ENCODE measurements at regions not wholly inside any gene's neighbourhood (a gene's known extent, or its start where the extent isn't known, plus 50 kb on each side); places are given as distances from the start of the nearest gene placed in this dataset.
"Not testable (repeated sequence)": the region's sequence is repeated elsewhere in the genome, so short reads cannot be mapped to it uniquely, and the experiment has no call there.

GRCh38 chr5:103718108-103718507, 155.5 kb upstream of the NUDT12 start:
- DNase-seq: no peak

DNA sequence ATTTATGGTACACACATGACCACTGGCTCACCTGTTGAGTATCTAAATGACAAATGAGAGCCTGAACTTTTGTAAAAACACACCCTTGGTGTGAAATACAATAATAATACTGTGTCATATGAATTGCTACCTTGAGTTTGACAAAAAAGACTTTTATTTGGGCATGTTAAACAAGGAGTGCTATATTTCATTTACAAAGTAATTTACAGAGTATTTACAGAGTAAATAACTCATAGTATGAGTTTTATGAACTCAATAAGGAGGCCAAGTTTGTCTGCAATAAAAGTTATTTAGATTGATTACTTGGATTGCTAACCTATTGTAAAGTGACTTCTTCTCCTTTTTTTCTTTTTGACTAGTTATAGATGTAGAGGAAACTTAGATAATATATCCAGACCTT, 146.0 kb upstream of the NUDT12 start:
- no peak for DNase-seq

DNA sequence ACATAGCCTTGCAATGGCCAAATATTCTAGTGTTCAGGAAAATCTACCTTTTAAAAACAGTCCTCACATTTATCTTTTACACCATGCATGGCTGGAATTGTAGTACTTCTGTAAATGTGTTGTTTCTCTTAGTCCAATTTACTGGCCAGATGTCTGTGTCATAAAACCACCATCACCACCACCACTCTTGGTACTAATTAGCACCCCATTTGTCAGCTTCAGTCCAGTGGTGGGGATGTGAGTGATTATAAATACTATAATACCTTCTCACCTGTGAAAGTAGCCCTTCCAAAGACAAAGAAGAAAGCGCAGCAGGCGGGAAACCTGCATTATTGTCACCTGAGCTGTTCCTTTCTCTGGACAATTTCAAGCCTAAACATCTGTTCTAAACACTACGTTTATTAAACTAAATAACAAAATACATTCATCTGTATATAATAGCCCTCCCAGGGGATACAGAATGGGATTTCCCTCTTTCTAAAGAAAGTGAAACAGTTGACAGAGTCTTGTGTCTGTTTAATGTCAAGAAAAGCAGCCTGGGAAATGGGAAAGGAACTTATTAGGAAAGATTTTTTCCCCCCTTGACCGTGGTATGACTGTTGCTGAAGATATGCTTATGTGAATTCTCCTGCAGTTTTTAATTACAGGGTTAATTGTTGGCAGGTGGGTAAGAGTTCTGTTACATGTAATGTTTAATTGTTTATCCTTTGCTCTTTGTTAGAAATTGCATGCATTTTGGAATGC, 144.5 kb upstream of the NUDT12 start:
- DNase-seq: peak; percentile 73

DNA sequence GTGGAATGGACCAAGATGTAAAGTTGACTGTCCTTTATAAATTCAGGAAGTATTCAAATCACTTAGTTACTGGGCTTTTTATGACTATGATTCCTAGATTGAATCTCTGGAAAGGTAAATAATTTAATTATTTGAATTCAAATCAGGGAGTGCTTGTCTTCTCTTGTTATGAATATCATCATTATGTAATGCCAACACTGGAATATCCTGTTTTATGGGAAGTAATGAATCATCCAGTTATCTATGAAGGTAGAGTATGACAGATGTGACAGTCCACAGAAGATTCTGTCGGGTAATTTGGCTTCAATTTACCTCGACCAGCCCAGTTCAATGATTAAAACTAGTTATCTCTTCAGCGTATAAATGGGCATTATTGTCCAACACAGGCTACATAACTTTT, 141.0 kb upstream of the NUDT12 start:
- no peak for DNase-seq

DNA sequence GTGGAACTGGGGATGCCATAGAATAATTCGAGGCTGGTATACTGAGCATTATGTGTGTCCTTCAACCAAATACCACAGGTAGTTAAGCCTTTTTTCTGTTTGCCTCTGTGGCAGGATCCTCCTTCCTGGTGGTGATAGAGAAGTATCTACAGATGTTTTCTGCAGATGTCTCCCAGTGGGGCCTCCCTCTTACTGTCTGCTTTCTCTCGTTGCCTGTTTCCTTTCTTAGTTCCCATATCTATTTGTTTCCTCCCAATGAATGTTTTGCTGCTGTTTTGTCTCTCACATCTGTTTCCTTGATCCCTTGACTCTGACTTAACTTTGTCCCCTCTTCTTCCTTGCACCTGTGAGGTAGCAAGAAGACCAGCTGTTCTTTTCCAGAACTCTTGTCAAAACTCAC, 130.9 kb upstream of the NUDT12 start:
- no peak for DNase-seq

- DNase-seq: no peak
These were observed 128.1 kb upstream of the NUDT12 start for GRCh38 chr5:103690676-103691075.

DNA sequence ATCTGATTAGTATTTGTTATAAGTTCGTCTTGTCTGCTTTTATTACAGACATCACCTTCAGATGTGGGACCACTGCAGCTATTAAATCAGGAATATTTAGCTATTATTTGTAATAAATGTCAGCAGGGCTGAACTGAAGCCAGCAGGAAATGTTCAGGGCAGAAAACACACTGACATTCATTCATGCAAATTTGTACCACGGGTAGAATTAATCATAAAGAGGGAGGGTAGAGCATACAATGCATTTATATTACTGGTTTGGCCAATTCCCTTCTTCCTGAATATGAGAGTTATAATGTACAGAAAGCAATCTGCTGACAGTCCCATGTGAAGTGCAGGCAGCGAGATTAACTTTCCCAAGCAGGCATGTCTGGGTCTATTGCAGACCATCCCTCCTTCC, 117.3 kb upstream of the NUDT12 start:
- DNase-seq: no peak

DNA sequence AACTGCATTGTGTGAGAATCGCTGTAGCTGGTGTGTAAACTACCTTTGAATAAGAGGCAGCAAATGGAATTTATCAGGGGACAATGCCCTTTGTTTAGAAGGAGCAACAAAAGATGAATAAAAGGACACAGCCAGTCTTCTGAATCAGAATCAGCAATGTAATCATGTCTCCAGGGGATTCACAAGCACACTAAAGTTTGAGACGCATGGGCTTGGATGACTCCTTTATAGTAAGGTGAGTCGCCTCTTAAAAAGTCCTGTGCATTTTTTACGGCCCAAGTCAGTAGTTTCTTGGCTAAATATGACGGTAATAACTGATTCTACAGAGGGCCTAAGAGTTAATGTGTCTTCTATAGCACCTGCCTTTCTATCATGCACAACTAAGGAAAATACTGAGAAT, 113.6 kb upstream of the NUDT12 start:
- not testable (repeated sequence) for DNase-seq

- no peak for DNase-seq
These were observed 112.2 kb upstream of the NUDT12 start for GRCh38 chr5:103674739-103675138.

DNA sequence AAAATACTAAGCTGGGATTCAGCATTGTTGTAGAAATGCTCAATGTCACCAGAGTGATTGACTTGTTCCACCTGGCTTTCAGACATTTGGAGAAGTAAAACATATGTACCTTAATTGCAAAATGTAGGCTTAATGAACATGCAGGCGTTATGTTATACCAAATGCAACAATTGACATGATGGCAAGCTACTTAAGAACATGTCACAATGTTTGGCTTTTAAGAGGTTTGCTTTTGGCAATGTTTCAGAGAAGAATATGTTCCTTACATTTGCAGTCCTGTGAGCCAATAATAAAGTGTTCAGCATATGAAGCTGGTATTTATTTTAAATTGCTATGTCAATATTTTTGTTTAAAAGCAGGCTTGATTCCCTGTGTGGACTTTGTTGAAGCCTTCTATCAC, 111.7 kb upstream of the NUDT12 start:
- DNase-seq: peak; percentile 96

DNA sequence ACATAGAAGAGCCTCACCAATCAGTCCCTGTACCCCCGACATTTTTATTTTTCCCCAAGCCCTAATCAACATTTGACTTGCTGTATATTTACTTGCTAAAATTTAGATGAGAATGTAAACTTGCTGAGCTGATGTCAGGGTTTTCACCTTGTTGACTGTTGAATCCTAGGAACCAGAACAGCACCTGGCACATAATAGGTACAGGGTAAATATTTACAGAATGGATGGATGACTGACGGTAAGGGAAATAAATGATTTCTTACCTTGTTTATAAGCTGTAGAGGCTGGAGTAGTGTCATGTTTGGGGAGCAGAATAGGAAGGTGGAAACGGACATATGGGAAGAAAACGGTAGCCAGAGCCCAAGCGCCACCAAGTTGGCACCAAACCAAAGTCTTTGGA, 107.0 kb upstream of the NUDT12 start:
- DNase-seq: peak; percentile 72

GRCh38 chr5:103668281-103668680, 105.7 kb upstream of the NUDT12 start:
- no peak for DNase-seq

GRCh38 chr5:103667068-103667467, 104.5 kb upstream of the NUDT12 start:
- no peak for DNase-seq

GRCh38 chr5:103657301-103657700, 94.7 kb upstream of the NUDT12 start:
- DNase-seq: no peak

DNA sequence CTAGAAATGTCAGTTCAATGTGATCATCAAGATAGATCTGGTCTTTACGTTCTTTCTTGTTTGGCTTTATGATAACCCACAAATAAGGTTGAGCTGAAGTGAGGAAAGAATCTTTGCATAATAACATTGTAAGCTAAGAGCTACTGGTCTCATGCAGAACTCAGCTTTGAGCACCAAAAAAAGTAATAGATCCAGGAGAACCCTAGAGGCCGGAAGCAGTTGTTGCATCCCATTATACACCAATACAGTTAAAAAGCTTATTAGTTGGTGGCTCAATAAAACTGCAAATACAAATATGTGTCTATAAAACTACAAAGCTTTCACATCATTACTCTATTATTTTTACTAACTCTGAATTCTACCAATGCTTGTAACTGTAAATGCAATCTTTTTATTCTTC, 85.5 kb upstream of the NUDT12 start:
- no peak for DNase-seq

GRCh38 chr5:103646698-103647614, 84.4 kb upstream of the NUDT12 start:
- DNase-seq: no peak

DNA sequence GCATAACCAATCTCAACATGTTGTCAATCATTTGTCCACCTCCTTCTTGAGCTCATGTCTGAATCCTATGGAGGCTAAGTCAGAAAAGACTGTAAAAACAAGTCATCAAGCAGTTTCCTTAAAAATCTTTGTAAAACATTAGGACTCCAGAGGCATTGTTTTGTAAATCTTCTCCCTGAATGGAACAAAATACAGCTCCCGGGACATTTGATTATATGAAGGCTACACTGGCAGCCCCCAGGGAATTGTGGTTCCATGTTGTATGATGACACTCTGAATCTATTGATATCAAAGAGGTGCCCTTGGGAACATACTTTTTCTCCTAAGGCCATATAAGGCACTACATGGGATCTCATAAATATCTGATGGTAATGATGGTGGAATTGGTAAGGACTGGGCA, 83.2 kb upstream of the NUDT12 start:
- no peak for DNase-seq

DNA sequence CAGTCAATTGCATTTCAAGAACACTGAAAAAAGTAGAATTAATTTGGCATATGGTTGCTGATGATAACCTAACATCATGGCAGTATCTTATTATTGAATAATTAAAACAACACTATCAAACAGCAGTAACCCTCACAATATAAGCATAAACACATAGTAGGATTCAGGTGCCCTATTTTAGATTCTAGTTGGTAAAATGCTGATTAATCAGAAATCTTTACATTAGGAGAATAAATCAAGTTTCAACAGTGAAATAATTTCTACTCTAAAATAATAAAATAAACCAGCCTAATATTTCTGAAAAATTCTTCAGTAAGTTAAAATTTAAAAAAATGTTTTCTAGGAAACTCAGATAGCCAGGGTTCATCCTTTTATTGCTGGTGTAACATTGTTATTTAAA, 76.4 kb upstream of the NUDT12 start:
- DNase-seq: no peak

- DNase-seq: no peak
These were observed 62.1 kb upstream of the NUDT12 start for GRCh38 chr5:103624675-103625074.

DNA sequence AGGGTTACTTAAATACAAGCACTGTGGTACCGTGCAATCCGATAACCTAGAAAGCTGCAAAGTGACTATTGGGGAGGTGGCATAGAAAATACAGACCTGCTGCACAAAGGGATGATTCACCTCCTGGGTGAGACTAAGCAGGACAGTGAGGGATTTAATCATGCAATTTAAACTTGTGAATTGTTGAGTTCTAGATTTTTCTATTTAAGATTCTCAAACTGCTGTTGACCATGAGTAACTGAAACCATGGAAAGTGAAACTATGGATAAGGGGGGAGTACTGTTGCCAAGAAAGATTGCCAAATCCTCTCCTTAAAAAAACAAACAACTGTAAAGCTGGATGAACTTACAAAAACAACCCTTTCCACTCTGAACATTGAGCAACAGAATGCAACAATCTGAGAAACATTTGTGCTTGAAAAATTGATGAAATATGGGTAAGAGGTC, 61.5 kb upstream of the NUDT12 start:
- DNase-seq: no peak

DNA sequence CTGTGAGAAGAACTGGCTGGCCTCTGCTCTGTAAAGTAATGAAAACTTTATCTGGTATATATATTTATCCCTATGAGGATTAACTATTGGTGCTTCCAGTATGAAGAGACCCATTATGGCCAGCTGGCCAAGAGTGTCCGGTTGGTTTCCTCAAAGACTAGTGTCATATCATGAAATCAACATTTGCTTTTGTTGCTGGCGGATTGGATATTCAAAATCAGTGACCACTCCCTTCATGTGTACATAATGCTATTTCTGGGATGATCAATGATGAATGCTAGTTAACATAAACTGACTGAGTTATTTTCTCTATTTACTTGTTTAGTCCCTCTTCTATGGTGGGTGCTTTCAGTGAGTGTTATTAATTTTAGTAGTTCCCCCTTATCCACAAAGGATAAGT, 60.8 kb upstream of the NUDT12 start:
- DNase-seq: no peak

DNA sequence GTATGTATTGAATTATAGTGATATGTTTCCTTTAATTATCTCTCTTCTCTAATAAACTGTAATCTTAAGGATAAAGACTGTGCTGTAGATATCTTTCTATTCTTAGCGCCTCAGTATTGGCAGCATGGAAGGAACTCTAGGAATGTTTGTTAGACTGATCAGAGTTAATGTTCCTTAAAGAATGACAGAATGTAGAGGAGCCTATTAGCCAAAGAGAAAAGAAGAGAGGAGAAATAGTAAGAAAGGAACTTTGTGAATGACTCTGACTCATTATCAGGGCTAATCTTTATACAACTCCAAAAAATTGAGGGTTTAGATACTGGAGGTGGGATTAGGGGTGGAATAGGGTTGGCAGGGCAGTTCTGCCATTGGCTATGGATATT, 59.0 kb upstream of the NUDT12 start:
- no peak for DNase-seq

DNA sequence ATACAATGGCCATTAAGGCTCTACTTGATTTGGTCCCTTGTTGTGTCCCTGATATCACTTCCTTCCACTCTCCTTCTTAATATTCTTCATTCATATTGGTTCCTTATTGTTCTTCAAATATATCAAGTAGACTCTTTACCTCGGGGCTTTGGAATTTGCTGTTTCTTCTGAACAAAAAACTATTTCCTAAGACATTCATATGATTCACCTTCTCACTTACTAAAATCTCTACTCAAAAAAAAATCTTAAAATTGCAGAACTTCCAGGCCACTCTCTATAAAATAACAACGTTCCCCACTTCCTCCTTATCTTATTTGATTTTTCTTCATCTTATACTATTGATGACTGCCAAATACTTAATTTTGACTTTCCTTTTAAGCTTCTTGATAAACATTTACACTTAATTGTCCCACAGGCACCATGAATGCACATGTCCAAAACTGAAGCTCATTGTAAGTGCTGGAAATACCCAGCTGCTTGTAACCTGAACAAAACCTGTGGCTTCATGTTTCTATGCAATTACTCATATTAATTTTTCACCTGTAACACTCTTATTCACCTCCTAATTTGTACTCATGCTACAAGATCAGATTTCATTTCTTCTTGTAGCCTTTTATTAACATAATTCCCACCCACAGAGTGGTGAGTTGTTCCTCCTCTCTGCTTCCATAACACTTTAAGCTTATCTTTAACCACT, 58.4 kb upstream of the NUDT12 start:
- DNase-seq: no peak

DNA sequence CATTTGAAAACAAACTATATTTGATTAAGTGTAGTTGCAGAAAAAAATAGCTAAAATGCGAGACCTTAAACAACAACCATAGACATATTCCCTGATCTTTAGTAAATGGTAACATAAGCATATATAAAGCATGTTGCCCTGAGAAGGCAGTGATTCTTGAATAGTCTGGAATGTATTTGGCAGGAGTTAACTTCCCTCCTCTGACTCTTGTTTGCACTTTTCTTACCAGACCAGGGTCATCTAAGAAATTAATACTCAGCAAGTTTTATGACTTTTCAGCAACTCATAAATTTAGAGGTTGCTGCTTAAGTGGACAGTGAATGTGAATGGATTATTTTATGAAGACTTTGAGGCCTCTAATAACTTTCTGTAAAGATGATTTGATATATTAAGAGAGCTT, 55.3 kb upstream of the NUDT12 start:
- no peak for DNase-seq

Measured in NCI-H187 treated with DMSO at 0.1 percent for 48 hours (cell line).